HG03103 (cell line): ENCODE measurements at regions not wholly inside any gene's neighbourhood (a gene's known extent, or its start where the extent isn't known, plus 50 kb on each side); places are given as distances from the start of the nearest gene placed in this dataset.
"Not testable (repeated sequence)": the region's sequence is repeated elsewhere in the genome, so short reads cannot be mapped to it uniquely, and the experiment has no call there.

Source experiments
- ATAC-seq: cut with Tn5 transposase; IDR thresholded peaks from one replicate; pipeline ENCODE4 v1.9.1; 2021; ENCODE audit warnings: low read depth; ENCODE audit not compliant: unreplicated experiment

DNA sequence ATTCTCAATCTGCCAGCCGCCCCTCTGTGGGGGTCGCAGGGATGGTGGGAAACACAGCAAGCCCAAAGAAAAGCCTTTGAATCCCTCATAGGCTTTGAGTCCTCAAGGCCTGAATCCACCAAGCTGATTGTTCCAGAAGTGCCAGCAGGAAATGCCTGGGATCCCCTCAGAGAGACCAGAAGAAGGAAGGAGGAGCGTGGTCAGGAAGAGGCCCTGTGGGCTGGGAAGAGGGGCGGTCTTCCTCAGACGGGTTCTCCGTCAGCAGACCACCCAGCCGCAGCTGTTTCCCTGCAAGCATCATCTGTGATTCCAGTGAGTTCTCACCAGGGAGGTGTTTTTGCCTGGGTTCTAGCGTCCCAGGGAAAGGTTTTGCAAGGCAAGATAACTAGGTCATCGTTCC is 190.0 kb upstream of the KLF6 start:
- no peak for ATAC-seq

DNA sequence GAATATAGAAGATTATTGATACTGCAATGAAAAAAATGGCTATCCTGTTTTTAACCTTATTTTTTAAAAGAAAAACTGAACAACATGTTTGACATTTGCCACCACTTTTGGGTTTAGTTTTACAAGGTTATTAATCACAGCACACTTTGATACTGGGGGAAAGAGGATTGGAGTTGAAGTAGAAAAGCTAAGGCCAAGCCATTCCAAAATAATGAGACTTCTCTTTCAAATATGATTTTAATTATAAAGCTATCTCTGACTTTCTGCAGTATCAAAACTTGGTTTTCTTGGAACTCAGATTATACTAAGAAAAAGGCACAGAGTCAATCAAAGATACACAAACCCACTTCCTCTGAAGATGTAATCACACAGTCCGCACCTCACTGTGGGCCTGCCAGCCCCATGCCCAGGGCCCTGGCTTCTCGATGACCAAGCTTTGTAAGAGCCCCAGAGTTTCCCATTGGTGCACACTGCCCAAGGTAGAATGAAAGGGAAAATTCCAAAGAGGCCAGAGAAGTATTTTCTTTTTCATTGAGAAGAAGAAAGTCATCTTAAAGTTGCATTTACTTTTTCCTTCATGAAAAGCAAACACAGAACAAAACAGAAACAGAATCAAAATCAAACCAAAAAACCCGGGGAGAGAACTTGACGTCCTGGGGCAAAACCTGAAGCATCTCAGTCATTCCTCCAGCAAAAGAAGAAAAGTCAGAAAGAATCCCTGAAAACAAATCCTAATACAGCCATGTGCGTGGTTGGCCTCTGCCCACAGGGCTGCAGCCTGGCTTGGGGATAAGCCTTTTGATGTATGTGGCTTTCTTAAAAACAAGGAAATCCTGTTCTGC is 187.7 kb upstream of the KLF6 start:
- ATAC-seq: no peak

DNA sequence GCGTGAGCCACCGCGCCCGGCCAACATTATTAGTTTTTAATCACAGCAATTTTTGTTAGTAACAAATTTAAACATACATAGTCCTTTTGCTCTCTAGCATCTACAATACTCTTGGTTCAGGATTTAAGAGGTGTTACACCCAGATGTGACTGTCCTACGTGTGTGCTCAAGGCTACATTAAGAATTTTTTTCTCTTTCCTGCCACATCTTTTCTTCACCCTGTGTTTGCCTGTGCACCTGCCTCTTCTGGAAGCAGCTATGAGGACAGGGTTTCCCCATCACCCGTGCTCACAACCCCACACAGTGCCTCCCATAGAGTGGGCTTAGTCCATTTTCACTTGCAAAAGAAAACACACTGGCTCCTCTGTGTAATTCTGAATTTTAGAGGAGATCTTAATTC is 186.7 kb upstream of the KLF6 start:
- no peak for ATAC-seq

DNA sequence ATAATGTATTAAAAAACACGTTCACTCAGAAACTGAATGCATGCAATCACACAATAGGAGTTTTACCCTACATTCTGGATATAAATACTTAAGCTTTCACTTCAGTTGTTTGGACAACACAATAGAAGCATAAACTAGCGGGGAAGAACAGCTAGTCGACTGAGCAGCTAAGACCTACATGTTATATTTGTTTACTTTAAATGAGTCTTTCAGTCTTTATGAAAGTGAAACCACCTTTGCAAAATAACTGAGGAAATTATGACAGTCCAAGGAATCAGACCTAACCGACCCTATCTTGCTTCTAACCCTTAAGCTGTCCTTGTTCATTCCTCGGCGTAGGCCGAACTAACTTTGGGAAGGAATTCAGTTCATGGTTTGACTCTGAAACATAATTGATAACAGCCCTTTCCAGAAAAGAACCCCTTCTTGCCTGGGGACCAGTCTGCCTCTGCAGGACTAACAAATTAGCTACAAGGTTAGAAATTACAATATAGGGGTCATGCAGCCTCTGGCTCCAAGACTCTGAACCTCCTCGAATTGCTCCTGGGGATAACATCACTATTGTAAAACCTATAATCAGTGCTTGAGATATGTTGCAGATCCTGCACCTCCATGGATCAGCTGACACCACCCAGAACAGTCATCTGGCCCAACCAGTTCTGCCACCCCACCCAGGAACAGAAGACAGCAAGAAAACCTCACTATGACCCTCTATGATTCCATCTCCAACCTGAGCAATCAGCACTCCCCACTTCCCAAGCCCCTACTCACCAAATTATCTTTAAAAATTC is 185.1 kb upstream of the KLF6 start:
- no peak for ATAC-seq

- ATAC-seq: no peak
Observed at GRCh38 chr10:3968727-3969126, 183.7 kb upstream of the KLF6 start.

- no peak for ATAC-seq
Observed at GRCh38 chr10:3964516-3964915, 179.5 kb upstream of the KLF6 start.

DNA sequence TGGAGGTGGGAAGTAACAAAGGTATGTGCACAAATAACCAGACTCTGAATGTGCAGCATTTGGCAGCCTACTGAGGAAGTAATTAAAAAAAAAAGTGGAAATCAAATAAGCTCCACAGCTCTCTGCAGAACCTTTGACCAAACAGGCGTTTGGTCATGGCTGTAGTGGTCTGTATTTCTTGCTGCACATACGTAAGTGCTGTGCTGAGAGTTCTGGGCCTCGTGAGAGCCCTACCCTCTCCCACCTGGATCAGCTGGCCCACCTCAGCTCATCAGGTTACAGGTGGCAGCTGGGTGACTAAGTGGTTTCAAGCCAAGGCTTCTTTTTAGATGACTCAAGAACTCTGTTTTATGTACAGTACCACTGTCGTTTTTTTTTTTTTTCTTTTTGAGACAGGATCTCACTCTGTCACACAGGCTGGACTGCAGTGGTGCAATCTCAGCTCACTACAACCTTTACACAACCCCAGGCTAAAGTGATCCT is 178.2 kb upstream of the KLF6 start:
- no peak for ATAC-seq

DNA sequence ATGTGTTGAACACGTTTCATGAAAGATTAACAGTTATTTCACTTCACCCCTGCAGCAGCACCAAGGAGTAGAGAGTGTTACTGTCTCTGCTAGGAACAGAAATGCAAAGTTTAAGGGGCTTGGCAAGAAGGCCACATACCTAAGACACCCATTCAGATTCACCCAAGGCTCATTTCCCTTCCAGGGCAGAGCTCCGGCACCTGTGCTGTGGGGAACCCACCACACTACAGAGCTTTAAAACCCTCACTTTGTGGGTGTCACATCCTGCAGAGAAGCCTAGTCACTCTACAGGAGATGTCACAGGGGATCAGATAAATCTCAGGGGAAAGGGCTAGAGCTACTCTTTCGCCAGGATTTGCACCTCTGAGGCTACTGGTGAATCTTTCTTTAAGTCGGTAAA is 176.1 kb upstream of the KLF6 start:
- ATAC-seq: no peak

DNA sequence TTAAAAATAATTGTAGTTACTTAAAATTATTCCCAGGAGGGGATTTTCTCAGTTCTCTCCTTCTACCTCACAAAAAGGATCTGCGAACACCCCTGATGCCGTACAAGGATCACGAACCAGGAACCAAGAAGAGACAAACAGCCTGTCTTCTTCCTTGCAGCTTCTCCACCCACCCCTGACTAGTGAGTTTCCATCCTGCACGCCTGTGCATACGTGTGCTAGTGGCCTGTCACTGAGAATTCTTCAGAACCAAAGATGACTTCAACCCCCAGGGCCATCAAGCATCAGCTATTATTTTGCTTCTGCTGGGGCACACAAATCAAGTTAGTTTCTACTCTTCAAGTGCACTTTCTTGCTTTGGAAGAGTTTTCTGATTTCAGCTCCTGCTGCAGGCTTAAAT is 175.5 kb upstream of the KLF6 start:
- no peak for ATAC-seq

DNA sequence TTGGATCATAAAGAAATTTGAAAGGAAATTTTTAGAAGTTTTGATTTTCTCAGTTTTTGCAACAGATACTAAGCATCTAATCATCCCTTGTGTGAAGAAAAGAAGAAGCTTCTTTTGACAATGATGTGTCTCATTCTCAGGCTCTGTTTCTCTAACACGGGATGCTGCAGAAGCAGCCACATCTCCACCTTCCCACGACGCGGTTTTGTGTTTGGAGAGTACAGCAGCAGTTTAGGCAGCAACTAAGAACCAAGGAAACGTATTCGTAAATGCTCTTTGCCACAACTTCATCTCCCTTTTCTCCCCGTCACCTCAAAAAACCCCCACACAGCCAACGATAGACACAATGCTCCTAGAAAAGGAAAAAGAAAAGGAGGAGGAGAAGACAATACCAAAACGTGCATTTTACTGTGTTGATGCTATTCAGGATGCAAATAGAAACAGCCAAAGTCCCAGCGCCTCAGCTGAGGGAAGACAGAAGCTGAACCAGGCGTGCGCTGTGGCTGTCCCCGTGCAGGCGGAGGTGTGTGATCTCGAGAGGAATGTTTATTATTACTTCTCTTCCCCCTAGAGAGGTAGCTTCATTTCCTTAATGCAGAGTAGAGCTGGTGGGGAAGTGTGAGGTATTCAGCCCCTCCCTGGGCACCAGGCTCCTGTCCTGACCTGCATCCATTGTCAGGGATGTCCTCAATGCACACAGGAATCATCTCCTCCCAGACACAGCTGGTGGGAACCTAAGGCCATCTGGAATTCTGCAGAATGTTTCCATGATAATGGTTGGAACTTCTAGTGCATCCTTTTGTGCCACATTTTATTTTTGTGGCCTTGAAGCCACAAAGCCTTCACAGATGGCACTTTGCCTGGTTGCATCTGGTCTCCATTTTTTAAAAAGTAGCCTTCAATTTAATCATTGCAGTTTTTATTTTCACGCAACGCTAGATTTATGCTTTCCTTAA is 174.6 kb upstream of the KLF6 start:
- no peak for ATAC-seq

- ATAC-seq: no peak
Observed at GRCh38 chr10:3958472-3958996, 173.5 kb upstream of the KLF6 start.

GRCh38 chr10:3955955-3956617 is 171.1 kb upstream of the KLF6 start:
- no peak for ATAC-seq

- no peak for ATAC-seq
Observed at GRCh38 chr10:3955493-3955892, 170.5 kb upstream of the KLF6 start.

GRCh38 chr10:3954615-3955014 is 169.6 kb upstream of the KLF6 start:
- ATAC-seq: no peak

DNA sequence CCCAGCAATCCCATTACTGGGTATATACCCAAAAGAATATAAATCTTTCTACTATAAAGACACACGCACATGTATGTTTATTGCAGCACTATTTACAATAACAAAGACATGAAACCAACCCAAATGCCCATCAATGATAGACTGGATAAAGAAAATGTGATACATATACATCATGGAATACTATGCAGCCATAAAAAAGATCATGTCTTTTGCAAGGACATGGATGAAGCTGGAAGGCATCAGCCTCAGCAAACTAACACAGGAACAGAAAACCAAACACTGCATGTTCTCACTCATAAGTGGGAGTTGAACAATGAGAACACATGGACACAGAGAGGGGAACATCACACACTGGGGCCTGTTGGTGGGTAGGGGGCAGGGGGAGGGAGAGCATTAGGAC is 169.0 kb upstream of the KLF6 start:
- not testable (repeated sequence) for ATAC-seq

DNA sequence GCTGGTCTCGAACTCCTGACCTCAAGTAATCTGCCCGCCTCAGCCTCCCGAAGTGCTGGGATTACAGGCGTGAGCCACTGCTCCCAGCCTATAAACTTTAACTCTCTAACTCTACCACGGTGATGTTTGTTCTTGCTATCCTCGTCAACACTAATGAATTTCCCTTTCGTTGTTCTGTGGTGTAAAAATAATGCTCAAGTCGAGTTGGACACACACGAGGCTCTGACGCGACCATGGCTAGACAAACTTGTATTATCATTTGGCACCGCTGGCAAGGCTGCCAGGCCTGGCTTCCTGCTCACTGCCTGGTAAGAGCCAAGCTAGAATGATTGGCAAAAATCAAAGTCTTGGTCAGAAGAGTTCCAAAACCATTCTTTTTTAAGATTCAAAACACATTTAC is 167.0 kb upstream of the KLF6 start:
- no peak for ATAC-seq

DNA sequence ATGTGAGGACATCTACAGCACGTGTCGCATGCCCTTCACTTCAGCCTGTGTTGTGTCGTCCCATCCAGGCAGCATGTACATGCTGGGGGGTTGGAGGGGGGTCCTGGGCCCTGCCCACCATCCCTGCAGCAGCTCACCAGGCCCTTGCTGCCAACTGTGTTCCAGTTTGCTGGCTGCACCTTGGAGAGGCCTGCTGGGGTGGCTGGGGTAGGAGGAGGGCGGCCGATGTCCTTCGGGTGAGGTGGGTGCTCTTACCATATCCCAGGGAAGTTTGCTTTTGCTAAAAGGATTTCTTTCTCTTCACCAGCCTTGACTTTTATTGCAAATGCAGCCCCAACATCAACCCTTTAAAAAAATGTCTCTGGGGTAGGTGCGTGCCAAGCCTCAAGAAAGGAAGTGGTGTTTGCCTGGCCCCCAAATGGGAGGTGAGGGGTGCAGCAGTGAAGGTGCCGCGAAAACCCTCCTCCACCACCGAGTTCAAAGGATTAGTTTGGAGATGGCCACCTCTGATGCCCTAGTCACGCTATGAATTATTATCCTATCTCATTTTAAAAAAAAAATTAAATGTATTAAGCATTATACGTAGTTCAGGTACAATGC is 165.8 kb upstream of the KLF6 start:
- ATAC-seq: no peak

DNA sequence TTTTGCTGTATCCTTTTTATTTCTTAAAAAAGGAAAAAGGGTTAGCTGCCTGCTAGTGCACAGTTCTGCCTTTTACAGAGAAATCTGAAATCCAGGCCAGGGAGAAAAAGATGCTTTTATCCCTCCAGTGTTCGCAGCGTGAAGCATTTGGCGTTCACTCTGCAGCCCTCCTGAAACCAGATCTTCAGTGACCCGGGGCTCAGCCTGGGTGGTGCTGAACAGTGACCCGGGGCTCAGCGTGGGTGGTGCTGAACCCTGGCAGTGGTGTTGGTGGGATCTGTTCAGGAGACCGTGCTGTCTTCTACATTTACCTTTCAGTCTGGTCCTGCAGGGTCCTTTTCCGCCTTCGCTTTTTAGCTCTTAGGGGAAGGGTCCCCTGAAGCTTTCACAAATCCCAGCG is 164.7 kb upstream of the KLF6 start:
- ATAC-seq: no peak

GRCh38 chr10:3948843-3949242 is 163.8 kb upstream of the KLF6 start:
- ATAC-seq: no peak
